IMR-90 (cell line): ENCODE measurements at regions not wholly inside any gene's neighbourhood (a gene's known extent, or its start where the extent isn't known, plus 50 kb on each side); places are given as distances from the start of the nearest gene placed in this dataset.
"Not testable (repeated sequence)": the region's sequence is repeated elsewhere in the genome, so short reads cannot be mapped to it uniquely, and the experiment has no call there.

Experiments used
- MAFK ChIP-seq: IDR thresholded peaks from 2 replicates; pipeline ENCODE4 v1.6.1; 2012; ENCODE audit warnings: low read depth, low read length, improper control_type of control experiment
- POLR2A ChIP-seq: IDR thresholded peaks from 2 replicates; pipeline ENCODE4 v1.6.1; 2012; ENCODE audit warnings: mild to moderate bottlenecking, low read depth, low read length
- RAD21 ChIP-seq: IDR thresholded peaks from 2 replicates; pipeline ENCODE4 v1.6.1; 2012; ENCODE audit warnings: low read length, improper control_type of control experiment
- RCOR1 ChIP-seq: IDR thresholded peaks from 2 replicates; pipeline ENCODE4 v1.6.1; 2012; ENCODE audit warnings: mild to moderate bottlenecking, low read length, improper control_type of control experiment; ENCODE audit not compliant: insufficient replicate concordance
- TF ChIP-seq, protein P1 (sequence below): conservative IDR thresholded peaks from 2 replicates; pipeline ENCODE4 v1.5.1; 2012; ENCODE audit warnings: mild to moderate bottlenecking, low read depth, low read length, improper control_type of control experiment
- TF ChIP-seq, protein P2 (sequence below): fragments of 150-350 bp; IDR thresholded peaks from 2 replicates; pipeline ENCODE4 v1.6.1; 2017; ENCODE audit warnings: mild to moderate bottlenecking, antibody characterized with exemption, low read length, low read depth

DNA sequence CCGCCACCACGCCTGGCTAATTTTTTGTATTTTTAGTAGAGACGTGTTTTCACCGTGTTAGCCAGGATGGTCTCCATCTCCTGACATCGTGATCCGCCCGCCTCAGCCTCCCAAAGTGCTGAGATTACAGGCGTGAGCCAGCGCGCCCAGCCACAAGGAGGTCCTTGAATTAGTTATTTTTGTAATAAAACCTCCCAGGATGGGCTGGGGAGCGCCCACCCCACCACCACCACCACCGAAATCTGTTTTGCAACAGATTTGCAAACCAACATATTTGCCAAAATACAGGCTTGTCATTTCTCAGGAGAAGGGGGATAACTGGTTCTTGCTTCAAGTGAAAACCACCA is 151.7 kb downstream of the ADSS2 start:
- not testable (repeated sequence) for TF ChIP-seq POLR2A, RCOR1, MAFK, RAD21
- TF ChIP-seq, protein P1, sequence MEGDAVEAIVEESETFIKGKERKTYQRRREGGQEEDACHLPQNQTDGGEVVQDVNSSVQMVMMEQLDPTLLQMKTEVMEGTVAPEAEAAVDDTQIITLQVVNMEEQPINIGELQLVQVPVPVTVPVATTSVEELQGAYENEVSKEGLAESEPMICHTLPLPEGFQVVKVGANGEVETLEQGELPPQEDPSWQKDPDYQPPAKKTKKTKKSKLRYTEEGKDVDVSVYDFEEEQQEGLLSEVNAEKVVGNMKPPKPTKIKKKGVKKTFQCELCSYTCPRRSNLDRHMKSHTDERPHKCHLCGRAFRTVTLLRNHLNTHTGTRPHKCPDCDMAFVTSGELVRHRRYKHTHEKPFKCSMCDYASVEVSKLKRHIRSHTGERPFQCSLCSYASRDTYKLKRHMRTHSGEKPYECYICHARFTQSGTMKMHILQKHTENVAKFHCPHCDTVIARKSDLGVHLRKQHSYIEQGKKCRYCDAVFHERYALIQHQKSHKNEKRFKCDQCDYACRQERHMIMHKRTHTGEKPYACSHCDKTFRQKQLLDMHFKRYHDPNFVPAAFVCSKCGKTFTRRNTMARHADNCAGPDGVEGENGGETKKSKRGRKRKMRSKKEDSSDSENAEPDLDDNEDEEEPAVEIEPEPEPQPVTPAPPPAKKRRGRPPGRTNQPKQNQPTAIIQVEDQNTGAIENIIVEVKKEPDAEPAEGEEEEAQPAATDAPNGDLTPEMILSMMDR, result not testable (repeated sequence)
- TF ChIP-seq, protein P2, sequence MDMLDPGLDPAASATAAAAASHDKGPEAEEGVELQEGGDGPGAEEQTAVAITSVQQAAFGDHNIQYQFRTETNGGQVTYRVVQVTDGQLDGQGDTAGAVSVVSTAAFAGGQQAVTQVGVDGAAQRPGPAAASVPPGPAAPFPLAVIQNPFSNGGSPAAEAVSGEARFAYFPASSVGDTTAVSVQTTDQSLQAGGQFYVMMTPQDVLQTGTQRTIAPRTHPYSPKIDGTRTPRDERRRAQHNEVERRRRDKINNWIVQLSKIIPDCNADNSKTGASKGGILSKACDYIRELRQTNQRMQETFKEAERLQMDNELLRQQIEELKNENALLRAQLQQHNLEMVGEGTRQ, result not testable (repeated sequence)
